ENCODE measurements at regions not wholly inside any gene's neighbourhood (a gene's known extent, or its start where the extent isn't known, plus 50 kb on each side); places are given as distances from the start of the nearest gene placed in this dataset.

GRCh38 chr5:114999176-114999575, 170.5 kb downstream of the TRIM36 start:
- TF ChIP-seq POLR2AphosphoS5 (IDR thresholded peaks at IDR 0.05): no peak
- no peak for TF ChIP-seq CTCF (IDR thresholded peaks at IDR 0.05)

Data from esophagus muscularis mucosa (tissue), 3 donors.